GM23338 (cell line): ENCODE measurements at regions not wholly inside any gene's neighbourhood (a gene's known extent, or its start where the extent isn't known, plus 50 kb on each side); places are given as distances from the start of the nearest gene placed in this dataset.

ENCODE experiments used
- CREB1 ChIP-seq: fragments of 250-450 bp; sonication (Bioruptor Pico); IDR thresholded peaks from 2 replicates; pipeline ENCODE4 v1.5.0; 2020; ENCODE audit warnings: low read depth, mild to moderate bottlenecking, moderate library complexity
- EZH2 ChIP-seq: fragments of 200-600 bp; sonication (generic); IDR thresholded peaks from one replicate; pipeline ENCODE4 v1.8.0; 2017; ENCODE audit warnings: antibody characterized with exemption, mild to moderate bottlenecking, low read depth; ENCODE audit not compliant: unreplicated experiment
- JUNB ChIP-seq: IDR thresholded peaks from one replicate; pipeline ENCODE4 v1.6.1; 2016; ENCODE audit warnings: antibody characterized with exemption; ENCODE audit not compliant: unreplicated experiment
- NANOG ChIP-seq: IDR thresholded peaks from 2 replicates; pipeline ENCODE4 v1.6.1; 2016; ENCODE audit warnings: antibody characterized with exemption, borderline replicate concordance
- POLR2AphosphoS5 ChIP-seq: IDR thresholded peaks from 2 replicates; pipeline ENCODE4 v1.6.1; 2016; ENCODE audit warnings: antibody characterized with exemption, low read depth
- REST ChIP-seq: IDR thresholded peaks from one replicate; pipeline ENCODE4 v1.6.1; 2018; ENCODE audit warnings: antibody characterized with exemption; ENCODE audit not compliant: unreplicated experiment
- STAT1 ChIP-seq: IDR thresholded peaks from one replicate; pipeline ENCODE4 v1.6.1; 2016; ENCODE audit warnings: antibody characterized with exemption; ENCODE audit not compliant: unreplicated experiment
- ZNF114 ChIP-seq: fragments of 250-450 bp; sonication (Bioruptor Pico); IDR thresholded peaks from 2 replicates; pipeline ENCODE4 v1.5.0; 2020; ENCODE audit warnings: mild to moderate bottlenecking, moderate library complexity
- TF ChIP-seq, protein P1 (sequence below), 2 experiments: fragments of 200-600 bp in 1 of 2; sonication (generic) in 1 of 2; conservative IDR thresholded peaks; 2 replicates each; pipeline versions ENCODE4 v1.5.1 to v1.6.1; 2016 to 2017; ENCODE audit warnings: antibody characterized with exemption in 2 of 2, low read depth in 2 of 2, mild to moderate bottlenecking in 2 of 2, moderate library complexity in 1 of 2

- TF ChIP-seq POLR2AphosphoS5 (no peak), JUNB (no peak), ZNF114 (no peak), REST (no peak), EZH2 (no peak), CREB1 (no peak), STAT1 (no peak), NANOG (no peak)
- TF ChIP-seq, protein P1, sequence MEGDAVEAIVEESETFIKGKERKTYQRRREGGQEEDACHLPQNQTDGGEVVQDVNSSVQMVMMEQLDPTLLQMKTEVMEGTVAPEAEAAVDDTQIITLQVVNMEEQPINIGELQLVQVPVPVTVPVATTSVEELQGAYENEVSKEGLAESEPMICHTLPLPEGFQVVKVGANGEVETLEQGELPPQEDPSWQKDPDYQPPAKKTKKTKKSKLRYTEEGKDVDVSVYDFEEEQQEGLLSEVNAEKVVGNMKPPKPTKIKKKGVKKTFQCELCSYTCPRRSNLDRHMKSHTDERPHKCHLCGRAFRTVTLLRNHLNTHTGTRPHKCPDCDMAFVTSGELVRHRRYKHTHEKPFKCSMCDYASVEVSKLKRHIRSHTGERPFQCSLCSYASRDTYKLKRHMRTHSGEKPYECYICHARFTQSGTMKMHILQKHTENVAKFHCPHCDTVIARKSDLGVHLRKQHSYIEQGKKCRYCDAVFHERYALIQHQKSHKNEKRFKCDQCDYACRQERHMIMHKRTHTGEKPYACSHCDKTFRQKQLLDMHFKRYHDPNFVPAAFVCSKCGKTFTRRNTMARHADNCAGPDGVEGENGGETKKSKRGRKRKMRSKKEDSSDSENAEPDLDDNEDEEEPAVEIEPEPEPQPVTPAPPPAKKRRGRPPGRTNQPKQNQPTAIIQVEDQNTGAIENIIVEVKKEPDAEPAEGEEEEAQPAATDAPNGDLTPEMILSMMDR (conservative IDR thresholded peaks at IDR 0.05; ENCODE audit: low read depth in 2 of 2), result no peak
These were observed 307.7 kb upstream of the MEF2C start for GRCh38 chr5:89190515-89191265.
